HG02678 (cell line): ENCODE measurements at regions not wholly inside any gene's neighbourhood (a gene's known extent, or its start where the extent isn't known, plus 50 kb on each side); places are given as distances from the start of the nearest gene placed in this dataset.

ENCODE experiments used
- ATAC-seq: cut with Tn5 transposase; IDR thresholded peaks from one replicate; pipeline ENCODE4 v1.9.1; 2021; ENCODE audit warnings: mild to moderate bottlenecking, moderate library complexity; ENCODE audit not compliant: unreplicated experiment

GRCh38 chr5:164360589-164360988, 855.2 kb downstream of the MAT2B start:
- no peak for ATAC-seq

DNA sequence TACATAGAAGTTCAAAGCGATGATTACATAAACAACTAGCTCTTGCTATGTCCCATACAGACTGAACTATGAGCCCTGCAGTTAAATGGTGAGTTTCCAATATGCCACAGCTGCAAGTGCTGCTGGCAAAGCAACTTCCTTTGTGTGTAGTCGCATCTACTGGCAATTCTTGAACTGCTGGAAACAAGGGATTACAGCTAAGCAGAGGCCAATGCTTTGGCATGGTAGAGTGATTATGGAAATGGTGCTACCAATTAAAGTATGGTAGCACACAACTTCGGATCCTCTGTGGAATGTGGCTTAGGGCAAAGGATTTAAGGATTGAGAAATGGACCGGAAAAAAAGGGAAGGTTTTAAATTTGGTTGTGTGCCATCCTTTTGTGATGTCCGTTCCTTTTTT, 856.6 kb downstream of the MAT2B start:
- no peak for ATAC-seq

DNA sequence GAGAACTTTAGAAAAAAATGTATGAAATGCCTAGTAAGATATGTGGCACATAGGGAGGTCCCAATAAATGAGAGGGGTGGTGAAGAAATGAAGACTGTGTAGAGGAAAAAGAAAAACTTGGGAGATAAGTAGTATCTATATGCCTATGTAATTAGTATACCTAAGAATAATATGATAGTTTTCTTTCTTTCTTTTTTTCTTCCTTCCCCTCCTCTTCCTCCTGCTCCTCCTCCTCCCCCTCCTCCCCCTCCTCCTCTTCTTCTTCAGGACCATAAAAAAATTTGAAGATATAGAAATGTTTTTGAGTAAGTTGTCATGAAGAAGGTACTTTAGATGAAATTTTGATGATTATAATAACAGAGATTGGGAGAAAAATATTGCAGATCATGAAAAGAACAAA, 857.4 kb downstream of the MAT2B start:
- no peak for ATAC-seq

- no peak for ATAC-seq
Observed at GRCh38 chr5:164364237-164365208, 859.1 kb downstream of the MAT2B start.

DNA sequence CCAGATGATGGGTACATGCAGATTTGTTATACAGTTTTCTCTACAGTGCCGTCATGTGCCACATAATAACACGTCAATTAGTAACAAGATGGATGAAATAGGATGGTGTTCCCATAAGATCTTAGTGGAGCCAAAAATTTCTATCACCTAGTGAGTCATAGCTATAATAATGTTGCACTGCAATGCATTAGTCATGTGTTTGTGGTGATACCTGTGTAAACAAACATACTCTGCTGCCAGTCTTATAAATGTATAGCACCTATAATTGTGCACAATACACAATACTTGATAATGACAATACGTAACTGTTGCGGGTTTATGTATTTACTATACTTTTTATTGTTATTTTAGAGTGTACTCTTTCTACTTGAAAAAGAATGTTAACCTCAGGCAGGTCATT, 865.4 kb downstream of the MAT2B start:
- no peak for ATAC-seq

DNA sequence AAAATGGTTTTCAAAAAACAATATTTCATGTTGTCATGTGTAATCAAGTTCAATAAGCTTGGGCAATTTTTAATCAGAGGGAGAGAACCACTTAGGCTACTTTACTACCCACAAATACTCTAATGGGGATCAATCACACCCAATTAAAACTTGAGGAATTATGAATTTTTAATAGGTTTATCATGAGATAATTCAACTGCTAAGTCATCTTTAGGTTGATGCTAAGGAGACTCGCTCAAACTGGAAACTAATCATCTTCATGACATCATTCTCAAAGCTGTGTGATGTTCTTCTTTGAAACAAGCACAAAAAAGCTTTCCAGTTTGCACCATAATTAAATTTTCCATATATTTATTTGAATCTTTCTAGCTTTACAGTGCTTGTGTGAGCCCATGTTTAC, 867.5 kb downstream of the MAT2B start:
- ATAC-seq = no peak

- no peak for ATAC-seq
Observed at GRCh38 chr5:164373876-164374275, 868.5 kb downstream of the MAT2B start.

DNA sequence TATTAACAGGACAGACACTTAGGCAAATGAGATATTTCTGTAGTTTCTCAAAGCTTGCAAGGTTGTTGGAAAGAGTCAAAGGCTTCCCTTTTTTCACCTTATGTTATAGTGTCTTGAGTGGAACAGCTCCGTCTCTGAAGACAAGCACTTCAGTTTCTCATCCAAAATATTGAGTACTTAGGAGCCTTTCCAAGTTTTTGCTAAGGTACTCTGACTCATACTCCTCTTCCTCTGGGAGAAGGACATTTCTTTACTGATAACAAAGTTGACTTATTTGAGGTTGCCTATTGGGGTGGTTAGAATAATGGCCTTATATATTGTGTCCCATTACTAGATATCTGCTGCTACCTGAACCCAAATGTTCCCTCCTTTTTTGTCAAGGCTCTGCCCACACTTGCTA, 869.6 kb downstream of the MAT2B start:
- ATAC-seq = no peak

- ATAC-seq = no peak
Observed at GRCh38 chr5:164376843-164377242, 871.4 kb downstream of the MAT2B start.

DNA sequence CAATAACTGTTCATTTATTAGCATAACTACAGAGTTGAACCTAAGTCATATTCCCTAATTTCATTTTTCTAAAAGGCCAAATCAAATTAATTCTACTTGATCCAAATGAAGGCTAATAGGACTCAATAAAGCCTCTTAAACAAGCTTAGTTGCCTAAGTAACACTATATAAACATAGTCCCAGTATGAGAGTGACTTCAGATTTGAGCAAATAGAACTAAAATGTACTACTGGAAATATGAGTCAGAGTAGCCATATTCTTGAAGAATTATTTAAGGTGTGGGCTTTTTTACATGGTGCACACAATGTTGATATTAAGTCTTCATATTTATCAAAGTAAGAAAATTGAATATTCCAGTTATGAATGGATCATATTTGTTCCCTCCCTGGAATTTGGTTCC, 872.3 kb downstream of the MAT2B start:
- ATAC-seq = no peak

DNA sequence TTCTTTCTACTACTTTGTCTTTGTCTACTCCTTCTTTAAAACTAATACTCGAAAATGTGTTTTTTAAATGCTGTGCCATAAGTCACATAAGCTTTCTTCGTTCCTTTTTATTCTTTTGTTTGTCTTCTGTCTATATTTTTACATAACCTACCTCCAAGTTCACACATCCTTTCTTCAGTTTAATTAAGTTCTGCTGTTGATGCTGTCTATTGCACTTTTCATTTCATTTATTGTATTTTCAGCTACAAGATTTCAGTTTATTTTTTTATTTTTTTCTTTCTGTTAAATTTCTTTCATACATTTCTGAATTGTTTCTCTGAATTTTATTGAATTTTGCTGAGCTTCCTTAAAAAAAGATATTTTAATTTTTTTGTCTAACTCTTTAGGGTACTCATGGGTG, 878.2 kb downstream of the MAT2B start:
- ATAC-seq = no peak

DNA sequence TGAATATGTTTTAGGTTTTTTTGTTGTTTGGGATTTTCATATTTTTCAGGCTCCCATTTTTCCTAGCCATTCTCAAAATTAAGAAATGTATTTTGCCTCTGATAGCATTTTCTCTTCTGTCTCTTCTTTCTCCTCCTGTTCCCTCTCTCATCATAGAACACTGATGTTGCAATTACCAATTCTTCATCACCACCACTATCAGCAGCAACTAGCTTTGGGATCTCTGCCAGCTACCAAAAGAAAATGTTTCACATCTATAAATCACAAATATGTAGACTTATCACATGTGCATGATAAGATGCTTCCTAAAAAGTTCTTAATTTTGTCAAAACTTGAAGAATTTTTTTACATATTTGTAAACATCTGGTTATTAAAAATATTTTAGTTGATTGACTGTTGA, 887.1 kb downstream of the MAT2B start:
- ATAC-seq = no peak

- ATAC-seq = no peak
Observed at GRCh38 chr5:164394686-164395194, 889.3 kb downstream of the MAT2B start.

- ATAC-seq = no peak
Observed at GRCh38 chr5:164412531-164412930, 907.1 kb downstream of the MAT2B start.

- no peak for ATAC-seq
Observed at GRCh38 chr5:164420161-164420560, 914.7 kb downstream of the MAT2B start.

DNA sequence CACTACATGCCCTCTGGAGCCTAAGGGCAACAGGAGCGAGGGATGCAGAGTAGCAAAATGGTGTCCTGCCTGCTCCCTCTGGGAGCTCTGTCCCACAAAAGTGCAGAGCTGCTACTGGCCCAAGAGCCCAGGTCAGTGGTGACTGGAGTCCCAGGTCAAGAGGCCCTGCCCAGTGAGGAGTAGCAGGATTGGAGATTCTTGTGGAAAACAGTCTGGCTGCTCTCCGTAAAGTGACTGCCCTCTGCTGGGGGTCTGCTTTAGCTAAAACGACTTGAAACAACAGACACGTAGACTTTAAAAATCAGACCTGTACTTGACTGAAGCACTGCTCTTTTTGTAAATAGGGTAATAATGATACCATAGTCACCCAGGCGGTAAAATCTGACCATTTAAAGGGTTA, 917.0 kb downstream of the MAT2B start:
- ATAC-seq = no peak

- ATAC-seq = no peak
Observed at GRCh38 chr5:164431634-164432304, 926.4 kb downstream of the MAT2B start.

DNA sequence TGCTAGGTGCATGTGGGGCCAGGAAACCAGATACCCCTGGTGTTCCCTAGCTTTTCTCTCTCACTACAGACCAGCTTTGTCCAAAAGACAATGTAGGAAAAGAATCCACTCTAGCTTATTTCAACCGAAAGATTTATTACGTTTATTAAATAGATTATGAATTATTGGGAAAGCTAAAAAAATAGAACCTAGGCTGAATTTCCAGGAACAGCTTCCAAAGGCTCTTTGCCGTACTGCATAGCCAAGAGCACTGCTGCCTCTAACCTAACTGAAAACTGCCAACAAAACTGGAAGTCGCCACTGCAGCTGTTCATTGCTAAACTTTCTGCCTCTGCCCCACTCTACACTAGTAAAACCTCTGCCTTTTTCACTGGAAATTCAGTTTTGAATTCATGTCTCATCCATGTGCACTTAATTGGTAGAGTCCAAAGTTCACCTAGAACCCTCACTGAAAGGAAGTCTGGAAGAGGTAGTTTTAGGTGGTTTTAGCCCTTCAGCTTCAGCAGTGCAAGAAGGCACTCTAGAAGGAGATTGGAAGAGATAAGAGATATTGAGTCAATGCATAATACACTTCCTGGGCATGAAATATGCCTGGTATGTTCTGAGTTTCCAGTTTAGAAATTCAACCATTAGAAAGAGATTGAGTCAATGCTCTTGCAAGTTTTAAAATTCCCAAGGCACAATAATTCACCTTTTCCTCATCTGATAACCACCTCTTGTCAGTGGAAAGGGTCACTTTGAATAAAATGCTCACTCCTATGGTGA, 927.9 kb downstream of the MAT2B start:
- ATAC-seq = no peak

- no peak for ATAC-seq
Observed at GRCh38 chr5:164435576-164435975, 930.2 kb downstream of the MAT2B start.

- no peak for ATAC-seq
Observed at GRCh38 chr5:164439799-164440198, 934.4 kb downstream of the MAT2B start.

GRCh38 chr5:164449460-164449859, 944.0 kb downstream of the MAT2B start:
- ATAC-seq = no peak
